Psoas muscle (tissue), 7 donors: ENCODE measurements at regions not wholly inside any gene's neighbourhood (a gene's known extent, or its start where the extent isn't known, plus 50 kb on each side); places are given as distances from the start of the nearest gene placed in this dataset.

Experiments
- ATAC-seq, 4 donors: fragments of 200-7000 bp; cut with Tn5 transposase; one replicate each; pipeline ENCODE4 v1.9.1; 2020; ENCODE audit warnings: moderate library complexity in 3 of 4, mild to moderate bottlenecking in 2 of 4
- DNase-seq, 2 donors: peaks; one replicate each; pipeline ENCODE4 v3.0.0-alpha.2; 2020
- H3K27ac ChIP-seq: fragments of 200-600 bp; one replicate; pipeline ENCODE4 v1.8.0; 2022
- H3K27me3 ChIP-seq, 3 donors: fragments of 200-600 bp in 1 of 3; one replicate each; pipeline versions ENCODE4 v1.6.1 to v1.8.0; 2013 to 2022; ENCODE audit warnings: low read length in 2 of 3, mild to moderate bottlenecking in 2 of 3, moderate library complexity in 1 of 3; ENCODE audit not compliant: insufficient read depth in 3 of 3
- H3K36me3 ChIP-seq, 2 donors: fragments of 200-600 bp in 1 of 2; one replicate each; pipeline versions ENCODE4 v1.6.1 to v1.8.0; 2013 to 2022; ENCODE audit warnings: low read depth in 1 of 2, mild to moderate bottlenecking in 1 of 2, moderate library complexity in 1 of 2; ENCODE audit not compliant: insufficient read depth in 1 of 2
- H3K4me1 ChIP-seq: fragments of 200-600 bp; one replicate; pipeline ENCODE4 v1.8.0; 2022
- H3K4me3 ChIP-seq: fragments of 200-600 bp; one replicate; pipeline ENCODE4 v1.8.0; 2022; ENCODE audit warnings: mild to moderate bottlenecking
- H3K9me3 ChIP-seq: fragments of 200-600 bp; one replicate; pipeline ENCODE4 v1.8.0; 2022
- WGBS, 3 donors: extraction: QIAGEN DNeasy Blood & Tissue Kit; methylation state at CpG; one replicate each; pipeline versions ENCODE4 v1.1.6 to v1.1.7; 2013; 5-methylcytosine and 5-hydroxymethylcytosine counted together
- intact Hi-C, 2 donors: fragments of 100-400 bp; cut with DNase I; formaldehyde crosslinking; loops; one replicate each; pipeline versions ENCODE4 v1.11.0 to v1.14.2; 2022
- TF ChIP-seq, protein P1 (sequence below): fragments of 200-600 bp; IDR thresholded peaks from one replicate; pipeline ENCODE4 v1.8.0; 2022; ENCODE audit warnings: antibody characterized with exemption
- donor health status: healthy with polysubstance abuse.
- donor health status: DM: no; HTN: no; CAD: no; lungs with moderate emphysema.
- donor health status: Bipolar disorder and iron deficiency.
- donor health status: healthy.
- donor health status: DM: yes; HTN: yes; CAD: no.
- donor health status: DM: no; HTN: no; CAD: no.
- donor health status: DM: yes; HTN: yes; CAD: no.

DNA sequence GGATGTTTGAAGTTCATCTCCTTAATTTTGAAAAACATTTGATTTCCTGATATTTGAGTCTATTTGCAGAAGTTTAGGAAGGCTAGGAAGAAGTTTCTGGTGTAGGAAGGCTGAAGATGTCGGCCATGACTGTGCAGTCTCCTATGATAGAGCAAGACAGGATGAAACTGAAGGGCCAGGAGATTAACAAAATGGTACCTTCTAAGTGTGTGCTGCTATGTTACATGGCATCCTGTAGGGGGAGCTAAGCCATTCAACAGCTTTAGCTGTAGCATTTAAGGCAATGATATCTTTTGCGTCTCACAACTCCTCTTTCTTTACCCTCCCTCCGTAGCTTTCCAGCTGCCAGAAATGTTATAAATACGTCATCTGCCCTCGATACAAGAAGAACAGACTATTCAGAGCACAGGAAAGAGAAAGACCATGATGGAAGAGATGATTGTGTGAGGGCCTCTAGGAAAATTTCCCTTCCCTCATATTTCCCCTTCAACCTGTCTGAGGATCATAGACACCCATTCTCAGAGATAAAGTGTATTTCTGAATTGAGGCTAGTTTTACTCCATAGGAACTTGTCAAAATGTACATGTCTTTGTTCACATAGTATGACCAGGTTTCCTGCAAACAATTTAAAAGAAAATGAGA is 61.1 kb downstream of the XCL1 start:
- TF ChIP-seq, protein P1, sequence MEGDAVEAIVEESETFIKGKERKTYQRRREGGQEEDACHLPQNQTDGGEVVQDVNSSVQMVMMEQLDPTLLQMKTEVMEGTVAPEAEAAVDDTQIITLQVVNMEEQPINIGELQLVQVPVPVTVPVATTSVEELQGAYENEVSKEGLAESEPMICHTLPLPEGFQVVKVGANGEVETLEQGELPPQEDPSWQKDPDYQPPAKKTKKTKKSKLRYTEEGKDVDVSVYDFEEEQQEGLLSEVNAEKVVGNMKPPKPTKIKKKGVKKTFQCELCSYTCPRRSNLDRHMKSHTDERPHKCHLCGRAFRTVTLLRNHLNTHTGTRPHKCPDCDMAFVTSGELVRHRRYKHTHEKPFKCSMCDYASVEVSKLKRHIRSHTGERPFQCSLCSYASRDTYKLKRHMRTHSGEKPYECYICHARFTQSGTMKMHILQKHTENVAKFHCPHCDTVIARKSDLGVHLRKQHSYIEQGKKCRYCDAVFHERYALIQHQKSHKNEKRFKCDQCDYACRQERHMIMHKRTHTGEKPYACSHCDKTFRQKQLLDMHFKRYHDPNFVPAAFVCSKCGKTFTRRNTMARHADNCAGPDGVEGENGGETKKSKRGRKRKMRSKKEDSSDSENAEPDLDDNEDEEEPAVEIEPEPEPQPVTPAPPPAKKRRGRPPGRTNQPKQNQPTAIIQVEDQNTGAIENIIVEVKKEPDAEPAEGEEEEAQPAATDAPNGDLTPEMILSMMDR = peak; percentile 76
- 44 to 71% (median 44%) methylated on average over 5 of the region's 5 CpGs for WGBS, 3 donors
- H3K27me3 ChIP-seq = no peaks in the 10 kb centered on the region
- H3K4me1 ChIP-seq = peaks cover 15% of the 10 kb centered on the region
- no peaks in the 10 kb centered on the region for H3K9me3 ChIP-seq
- ATAC-seq (peak; percentile 79 to 85 (median 82)), DNase-seq (no peak)
- intact Hi-C loops = loop anchor here (2.0 to 5.0 kb wide), 4 partner anchors 81 to 475 kb away; partner anchors contain the start of gene ATP1B1 (in 1 of the 2)
- no peaks in the 10 kb centered on the region for H3K36me3 ChIP-seq
- peak overlapping the region; percentile 15 for H3K4me3 ChIP-seq
- H3K27ac ChIP-seq = peak overlapping the region; percentile 94

DNA sequence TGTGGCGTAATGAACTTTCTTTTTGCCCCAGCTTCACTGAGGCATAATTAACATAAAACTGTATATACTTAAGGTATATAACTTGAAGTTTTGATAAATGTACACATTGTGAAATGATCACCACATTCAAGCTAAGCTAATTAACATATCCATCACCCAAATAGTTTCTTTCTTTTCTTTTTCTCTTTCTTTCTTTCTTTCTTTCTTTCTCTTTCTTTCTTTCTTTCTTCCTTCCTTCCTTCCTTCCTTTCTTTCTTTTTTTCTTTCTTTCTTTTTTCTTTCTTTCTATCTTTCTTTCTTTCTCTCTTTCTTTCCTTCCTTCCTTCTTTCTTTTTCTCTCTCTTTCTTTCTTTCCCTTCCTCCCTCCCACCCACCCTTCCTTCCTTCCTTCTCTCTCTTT is 62.5 kb downstream of the XCL1 start:
- ATAC-seq = no peak
- peaks cover 15% of the 10 kb centered on the region for H3K4me1 ChIP-seq
- no peaks in the 10 kb centered on the region for H3K9me3 ChIP-seq
- H3K27me3 ChIP-seq = no peaks in the 10 kb centered on the region
- no peak for DNase-seq
- 91 to 94% (median 92%) methylated on average over 1 of the region's 1 CpG for WGBS, 3 donors
- no peaks in the 10 kb centered on the region for H3K36me3 ChIP-seq
- no peak overlapping the region for H3K4me3 ChIP-seq
- intact Hi-C loops = loop anchor here (5.0 kb wide), 1 partner anchor 253 kb away; no protein-coding TSS in a partner anchor
- TF ChIP-seq, protein P1 = no peak
- H3K27ac ChIP-seq = no peak overlapping the region

DNA sequence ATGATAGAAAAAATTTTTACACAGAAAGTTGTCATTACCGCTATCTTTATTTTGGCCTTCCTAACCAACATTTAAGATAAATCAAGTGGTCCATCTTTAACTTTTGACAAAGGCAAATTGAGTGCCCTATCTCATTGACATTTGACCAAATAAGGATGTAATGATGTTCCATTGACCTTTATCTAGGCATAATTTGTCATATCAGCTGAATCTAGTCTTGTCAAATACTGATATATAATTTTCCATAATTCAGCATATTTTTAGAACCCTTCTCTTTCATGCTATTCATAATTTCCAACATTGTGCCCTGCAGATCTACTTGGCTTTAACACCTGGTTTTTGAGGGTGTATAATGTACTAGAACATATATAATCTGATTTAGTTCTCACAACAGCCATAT is 63.8 kb downstream of the XCL1 start:
- H3K9me3 ChIP-seq = no peaks in the 10 kb centered on the region
- H3K27ac ChIP-seq = no peak overlapping the region
- no peaks in the 10 kb centered on the region for H3K27me3 ChIP-seq
- intact Hi-C loops = loop anchor here in 1 of 2 donors (10.0 kb wide), 1 partner anchor 55 kb away; no protein-coding TSS in a partner anchor
- DNase-seq = no peak
- peaks cover 15% of the 10 kb centered on the region for H3K4me1 ChIP-seq
- H3K4me3 ChIP-seq = no peak overlapping the region
- 97 to 100% (median 98%) methylated on average over 1 of the region's 1 CpG for WGBS, 3 donors
- no peak for ATAC-seq
- TF ChIP-seq, protein P1 = no peak
- no peaks in the 10 kb centered on the region for H3K36me3 ChIP-seq

DNA sequence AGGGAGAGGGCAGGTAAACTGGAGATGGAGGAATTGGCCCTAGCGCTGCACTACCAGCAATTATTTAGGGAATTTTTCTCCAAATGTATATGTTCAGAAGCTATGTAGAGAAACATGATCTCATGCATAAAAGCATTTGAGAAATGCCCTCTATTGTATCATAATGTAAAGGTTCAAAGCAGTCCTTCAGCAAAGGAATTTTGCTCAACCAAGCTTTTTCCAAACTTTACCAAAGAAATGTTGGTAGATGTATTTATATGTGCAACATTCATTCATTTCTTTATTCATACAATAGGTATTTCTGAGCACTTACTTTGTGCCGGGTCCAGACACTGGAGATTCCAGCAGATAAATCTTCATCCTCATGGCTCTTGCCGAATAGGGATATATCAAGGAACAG is 64.4 kb downstream of the XCL1 start:
- TF ChIP-seq, protein P1 = no peak
- intact Hi-C loops = loop anchor here in 1 of 2 donors (10.0 kb wide), 1 partner anchor 54 kb away; no protein-coding TSS in a partner anchor
- Histone ChIP-seq H3K27ac (no peak overlapping the region), H3K36me3 (no peaks in the 10 kb centered on the region), H3K9me3 (no peaks in the 10 kb centered on the region), H3K27me3 (no peaks in the 10 kb centered on the region), H3K4me3 (no peak overlapping the region), H3K4me1 (peaks cover 8% of the 10 kb centered on the region)
- no peak for ATAC-seq
- no peak for DNase-seq
- WGBS, 3 donors = 91 to 92% (median 91%) methylated on average over 3 of the region's 3 CpGs
